MM.1S (cell line): ENCODE measurements at regions not wholly inside any gene's neighbourhood (a gene's known extent, or its start where the extent isn't known, plus 50 kb on each side); places are given as distances from the start of the nearest gene placed in this dataset.
"Not testable (repeated sequence)": the region's sequence is repeated elsewhere in the genome, so short reads cannot be mapped to it uniquely, and the experiment has no call there.

Experiments used
- EZH2 ChIP-seq: fragments of 300-600 bp; sonication (generic); optimal IDR thresholded peaks from 2 replicates; pipeline ENCODE3; 2017; ENCODE audit warnings: low read depth, mild to moderate bottlenecking, antibody characterized with exemption, low read length, mixed read lengths
- EZH2phosphoT487 ChIP-seq: fragments of 300-600 bp; sonication (generic); IDR thresholded peaks from 2 replicates; pipeline ENCODE4 v1.6.1; 2018; ENCODE audit warnings: antibody characterized with exemption, low read length
- TF ChIP-seq, protein P1 (sequence below): fragments of 300-600 bp; sonication (generic); IDR thresholded peaks from 2 replicates; pipeline ENCODE4 v1.5.1; 2016; ENCODE audit warnings: antibody characterized with exemption, low read length, mixed read lengths

DNA sequence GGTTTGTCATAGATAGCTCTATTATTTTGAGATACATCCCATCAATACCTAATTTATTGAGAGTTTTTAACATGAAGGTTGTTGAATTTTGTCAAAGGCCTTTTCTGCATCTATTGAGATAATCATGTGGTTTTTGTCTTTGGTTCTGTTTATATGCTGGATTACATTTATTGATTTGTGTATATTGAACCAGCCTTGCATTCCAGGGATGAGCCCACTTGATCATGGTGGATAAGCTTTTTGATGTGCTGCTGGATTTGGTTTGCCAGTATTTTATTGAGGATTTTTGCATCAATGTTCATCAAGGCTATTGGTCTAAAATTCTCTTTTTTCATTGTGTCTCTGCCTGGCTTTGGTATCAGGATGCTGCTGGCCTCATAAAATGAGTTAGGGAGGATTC is 61.8 kb upstream of the PTPDC1 start:
- TF ChIP-seq, protein P1, sequence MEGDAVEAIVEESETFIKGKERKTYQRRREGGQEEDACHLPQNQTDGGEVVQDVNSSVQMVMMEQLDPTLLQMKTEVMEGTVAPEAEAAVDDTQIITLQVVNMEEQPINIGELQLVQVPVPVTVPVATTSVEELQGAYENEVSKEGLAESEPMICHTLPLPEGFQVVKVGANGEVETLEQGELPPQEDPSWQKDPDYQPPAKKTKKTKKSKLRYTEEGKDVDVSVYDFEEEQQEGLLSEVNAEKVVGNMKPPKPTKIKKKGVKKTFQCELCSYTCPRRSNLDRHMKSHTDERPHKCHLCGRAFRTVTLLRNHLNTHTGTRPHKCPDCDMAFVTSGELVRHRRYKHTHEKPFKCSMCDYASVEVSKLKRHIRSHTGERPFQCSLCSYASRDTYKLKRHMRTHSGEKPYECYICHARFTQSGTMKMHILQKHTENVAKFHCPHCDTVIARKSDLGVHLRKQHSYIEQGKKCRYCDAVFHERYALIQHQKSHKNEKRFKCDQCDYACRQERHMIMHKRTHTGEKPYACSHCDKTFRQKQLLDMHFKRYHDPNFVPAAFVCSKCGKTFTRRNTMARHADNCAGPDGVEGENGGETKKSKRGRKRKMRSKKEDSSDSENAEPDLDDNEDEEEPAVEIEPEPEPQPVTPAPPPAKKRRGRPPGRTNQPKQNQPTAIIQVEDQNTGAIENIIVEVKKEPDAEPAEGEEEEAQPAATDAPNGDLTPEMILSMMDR: not testable (repeated sequence)
- TF ChIP-seq EZH2phosphoT487, EZH2: not testable (repeated sequence)
